ENCODE measurements at regions not wholly inside any gene's neighbourhood (a gene's known extent, or its start where the extent isn't known, plus 50 kb on each side); places are given as distances from the start of the nearest gene placed in this dataset.

DNA sequence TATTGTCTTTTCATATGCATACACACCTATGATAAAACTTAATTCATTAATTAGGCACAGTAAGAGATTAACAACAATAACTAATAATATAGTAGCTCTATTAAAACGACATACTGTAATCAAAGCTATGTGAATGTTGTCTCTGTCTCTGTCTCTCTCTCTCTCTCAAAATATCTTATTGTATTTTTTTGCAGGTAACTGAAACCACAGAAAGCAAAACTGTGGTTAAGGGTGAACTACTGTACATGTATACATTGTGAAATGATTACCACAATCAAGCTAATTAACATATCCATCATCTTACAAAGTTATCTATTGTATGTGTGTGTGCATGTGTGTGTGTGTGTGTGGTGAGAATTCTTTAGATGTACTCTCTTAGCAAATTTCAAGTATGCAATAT lies 242.0 kb upstream of the RSPO3 start:
- no peak overlapping the region for H3K4me3 Mint-ChIP-seq
- H3K9me3 Mint-ChIP-seq: no peaks in the 10 kb centered on the region

DNA sequence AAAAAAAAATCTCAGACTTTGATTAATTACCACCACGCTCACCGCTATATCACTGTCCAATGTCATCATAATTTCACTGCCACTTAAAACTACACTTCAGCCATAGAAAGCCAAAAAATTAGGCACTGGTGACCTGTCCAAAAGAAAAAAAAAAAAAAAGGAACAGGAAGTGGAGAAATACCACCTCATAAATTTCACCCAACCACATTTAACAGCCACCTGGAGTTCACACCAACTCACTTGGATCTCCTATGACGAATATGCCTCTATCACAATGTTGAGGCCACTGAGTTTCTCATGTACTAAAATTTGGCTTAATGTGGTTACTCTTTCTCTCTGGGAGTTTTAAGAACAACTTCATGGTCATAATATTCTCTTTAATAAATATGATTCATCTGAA lies 237.5 kb upstream of the RSPO3 start:
- DNase-seq (ENCODE audit: extremely low spot score, unreplicated experiment): no peak
- Mint-ChIP-seq H3K27ac (no peak overlapping the region), H3K27me3 (no peaks in the 10 kb centered on the region), H3K9me3 (no peaks in the 10 kb centered on the region), H3K36me3 (no peaks in the 10 kb centered on the region), H3K4me3 (no peak overlapping the region), H3K4me1 (ENCODE audit: unreplicated experiment) (peaks cover 4% of the 10 kb centered on the region)
- TF ChIP-seq, protein P1, sequence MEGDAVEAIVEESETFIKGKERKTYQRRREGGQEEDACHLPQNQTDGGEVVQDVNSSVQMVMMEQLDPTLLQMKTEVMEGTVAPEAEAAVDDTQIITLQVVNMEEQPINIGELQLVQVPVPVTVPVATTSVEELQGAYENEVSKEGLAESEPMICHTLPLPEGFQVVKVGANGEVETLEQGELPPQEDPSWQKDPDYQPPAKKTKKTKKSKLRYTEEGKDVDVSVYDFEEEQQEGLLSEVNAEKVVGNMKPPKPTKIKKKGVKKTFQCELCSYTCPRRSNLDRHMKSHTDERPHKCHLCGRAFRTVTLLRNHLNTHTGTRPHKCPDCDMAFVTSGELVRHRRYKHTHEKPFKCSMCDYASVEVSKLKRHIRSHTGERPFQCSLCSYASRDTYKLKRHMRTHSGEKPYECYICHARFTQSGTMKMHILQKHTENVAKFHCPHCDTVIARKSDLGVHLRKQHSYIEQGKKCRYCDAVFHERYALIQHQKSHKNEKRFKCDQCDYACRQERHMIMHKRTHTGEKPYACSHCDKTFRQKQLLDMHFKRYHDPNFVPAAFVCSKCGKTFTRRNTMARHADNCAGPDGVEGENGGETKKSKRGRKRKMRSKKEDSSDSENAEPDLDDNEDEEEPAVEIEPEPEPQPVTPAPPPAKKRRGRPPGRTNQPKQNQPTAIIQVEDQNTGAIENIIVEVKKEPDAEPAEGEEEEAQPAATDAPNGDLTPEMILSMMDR (conservative IDR thresholded peaks at IDR 0.05): no peak

More for the DNA sequence above, 242.0 kb upstream of the RSPO3 start:
- Mint-ChIP-seq H3K27me3 (no peaks in the 10 kb centered on the region), H3K4me1 (ENCODE audit: unreplicated experiment) (peaks cover 4% of the 10 kb centered on the region), H3K36me3 (no peaks in the 10 kb centered on the region), H3K27ac (no peak overlapping the region)
- TF ChIP-seq, protein P1 (conservative IDR thresholded peaks at IDR 0.05): no peak
- DNase-seq (ENCODE audit: extremely low spot score, unreplicated experiment): no peak

DNA sequence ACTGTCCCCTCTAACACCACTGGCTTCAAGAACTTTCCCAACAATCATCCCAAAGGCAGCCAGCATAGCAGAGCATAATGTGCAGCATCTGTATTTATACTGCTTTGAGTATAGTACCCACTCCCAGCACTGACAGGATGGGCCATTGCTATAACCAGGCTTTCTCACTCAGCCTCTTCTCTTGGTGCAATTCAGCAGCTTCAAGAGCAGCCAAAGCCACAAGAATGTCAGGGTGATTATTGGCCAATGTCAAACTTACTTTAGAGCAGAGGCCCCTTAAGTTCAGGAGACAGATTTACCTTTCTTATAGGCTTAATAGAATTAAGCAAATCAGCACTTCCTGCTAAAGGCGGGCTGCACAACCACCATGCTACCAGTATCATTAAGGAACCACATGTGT lies 232.4 kb upstream of the RSPO3 start:
- no peaks in the 10 kb centered on the region for H3K4me1 Mint-ChIP-seq (ENCODE audit: unreplicated experiment)
- H3K9me3 Mint-ChIP-seq: no peaks in the 10 kb centered on the region
- TF ChIP-seq, protein P1 (conservative IDR thresholded peaks at IDR 0.05): no peak
- no peak for DNase-seq (ENCODE audit: extremely low spot score, unreplicated experiment)
- no peak overlapping the region for H3K27ac Mint-ChIP-seq
- no peaks in the 10 kb centered on the region for H3K36me3 Mint-ChIP-seq
- H3K4me3 Mint-ChIP-seq: no peak overlapping the region
- no peaks in the 10 kb centered on the region for H3K27me3 Mint-ChIP-seq

DNA sequence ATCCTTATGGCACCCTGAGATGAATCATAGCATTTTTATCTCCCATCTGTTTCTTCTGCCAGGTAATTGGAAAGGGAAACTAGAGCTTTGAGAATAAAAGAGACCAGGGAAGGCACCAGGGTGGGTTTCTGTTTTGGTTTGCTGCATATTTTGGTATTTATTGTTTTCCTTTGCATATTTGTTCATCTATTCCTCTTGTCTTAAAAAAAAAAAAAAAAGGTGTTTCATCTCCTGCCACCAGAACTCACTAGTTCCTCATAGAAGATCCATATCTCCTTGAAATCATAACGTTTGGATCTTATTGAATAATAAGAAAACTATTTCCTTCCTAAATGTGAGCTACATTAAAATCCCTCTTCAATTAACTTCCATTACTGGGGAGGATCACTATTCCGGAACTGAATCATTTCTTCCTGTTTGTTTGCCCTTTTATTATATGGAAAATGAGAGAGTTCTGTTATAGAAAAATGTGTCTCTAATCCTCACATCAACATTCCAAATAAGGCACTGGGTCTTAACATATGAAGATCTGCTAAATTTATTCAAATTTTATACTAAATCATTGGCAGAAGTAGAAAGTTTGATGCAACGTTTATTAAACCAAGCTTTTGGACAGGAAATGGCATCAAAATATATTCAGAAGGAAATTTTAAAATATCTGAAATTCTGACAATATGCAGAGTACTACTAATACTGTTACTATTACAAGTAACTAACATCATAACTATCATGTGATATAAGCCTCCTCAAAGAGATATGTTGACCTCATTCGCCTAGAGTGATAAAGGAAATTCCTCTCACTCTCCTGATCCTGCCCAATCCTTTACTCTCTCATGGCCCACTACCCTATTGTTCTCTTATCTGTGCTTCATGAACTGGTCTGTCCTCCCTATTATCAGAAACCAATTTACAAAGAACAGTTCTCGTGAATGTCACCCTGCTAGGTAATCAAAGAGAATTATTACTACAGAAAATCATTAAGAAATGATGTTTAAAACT lies 229.4 kb upstream of the RSPO3 start:
- Mint-ChIP-seq H3K36me3 (no peaks in the 10 kb centered on the region), H3K27me3 (no peaks in the 10 kb centered on the region), H3K4me3 (no peak overlapping the region), H3K9me3 (peaks cover 7% of the 10 kb centered on the region), H3K4me1 (ENCODE audit: unreplicated experiment) (no peaks in the 10 kb centered on the region), H3K27ac (no peak overlapping the region)
- no peak for DNase-seq (ENCODE audit: extremely low spot score, unreplicated experiment)
- TF ChIP-seq, protein P1 (conservative IDR thresholded peaks at IDR 0.05): no peak

DNA sequence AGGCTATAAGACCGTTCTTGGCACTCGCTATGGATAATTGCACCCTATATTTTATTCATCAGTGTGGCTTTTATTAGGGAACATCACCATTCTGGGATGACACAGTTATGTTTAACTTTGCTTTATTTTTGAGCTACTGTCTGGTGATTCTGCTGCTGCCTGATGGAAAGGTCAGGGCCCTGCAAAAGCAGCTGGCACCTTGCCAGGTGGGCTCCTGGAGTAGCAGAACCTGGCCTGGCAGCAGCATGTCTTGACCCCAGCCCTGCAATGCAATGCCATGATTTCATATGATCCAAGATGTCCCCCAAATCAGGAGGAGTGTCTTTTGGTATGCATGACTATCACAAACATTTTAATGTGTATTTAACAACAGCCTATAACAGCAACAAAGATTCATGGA lies 228.4 kb upstream of the RSPO3 start:
- no peak for DNase-seq (ENCODE audit: extremely low spot score, unreplicated experiment)
- TF ChIP-seq, protein P1 (conservative IDR thresholded peaks at IDR 0.05): no peak
- H3K27me3 Mint-ChIP-seq: no peaks in the 10 kb centered on the region
- no peaks in the 10 kb centered on the region for H3K4me1 Mint-ChIP-seq (ENCODE audit: unreplicated experiment)
- no peak overlapping the region for H3K27ac Mint-ChIP-seq
- H3K4me3 Mint-ChIP-seq: no peak overlapping the region
- H3K36me3 Mint-ChIP-seq: no peaks in the 10 kb centered on the region
- H3K9me3 Mint-ChIP-seq: peaks cover 7% of the 10 kb centered on the region

Data from type B pancreatic cell (in vitro differentiated cells).